NCI-H2107 (cell line): ENCODE measurements at regions not wholly inside any gene's neighbourhood (a gene's known extent, or its start where the extent isn't known, plus 50 kb on each side); places are given as distances from the start of the nearest gene placed in this dataset.
A peak's percentile ranks its signal among the peaks of the same experiment; 100 is the strongest.
"Not testable (repeated sequence)": the region's sequence is repeated elsewhere in the genome, so short reads cannot be mapped to it uniquely, and the experiment has no call there.

Experiments used
- DNase-seq: peaks from one replicate; lab custom pipeline; 2025; lab: John Stamatoyannopoulos, UW

DNA sequence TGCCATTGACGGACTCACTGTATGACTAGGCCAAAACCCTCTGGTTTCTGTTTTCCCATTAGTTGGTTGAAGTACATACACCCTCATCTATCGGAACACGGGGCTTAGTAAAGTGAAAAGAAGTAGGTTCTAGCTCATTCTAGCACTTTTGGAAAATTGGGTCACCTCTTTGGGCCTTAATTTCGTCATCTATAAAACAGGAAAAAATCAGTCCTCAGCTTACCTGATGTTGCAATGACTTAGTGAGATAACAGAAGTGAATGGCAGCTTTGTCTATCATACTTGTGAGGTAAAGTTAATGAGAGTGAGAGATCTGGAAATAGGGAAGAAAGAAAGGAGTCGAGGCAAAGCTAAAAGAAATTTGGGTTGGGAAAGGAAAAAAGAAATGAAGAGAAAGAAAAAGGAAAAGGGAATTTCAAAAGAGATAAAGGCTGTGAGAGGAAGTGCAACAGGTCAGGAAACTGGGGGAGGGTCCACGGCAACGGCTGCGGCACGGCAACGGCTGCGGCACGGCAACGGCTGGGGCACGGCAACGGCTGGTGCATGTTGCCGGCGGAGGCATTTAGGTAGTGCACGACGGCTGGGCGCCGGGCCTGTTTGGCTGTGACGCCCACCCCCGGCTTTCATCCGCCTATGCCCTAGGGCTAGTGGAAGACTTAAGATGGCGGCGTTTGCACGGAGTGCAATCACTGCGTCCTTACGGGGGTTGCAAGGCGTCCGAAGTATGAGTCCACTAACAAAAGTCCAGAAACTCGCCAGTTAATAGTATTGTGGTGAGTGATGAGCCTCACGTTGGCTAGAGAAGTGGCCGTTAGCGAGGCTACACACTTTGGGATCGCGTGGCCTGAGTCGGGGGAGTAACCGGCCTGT, 91.4 kb upstream of the XIST start:
- peak; percentile 94 for DNase-seq

DNA sequence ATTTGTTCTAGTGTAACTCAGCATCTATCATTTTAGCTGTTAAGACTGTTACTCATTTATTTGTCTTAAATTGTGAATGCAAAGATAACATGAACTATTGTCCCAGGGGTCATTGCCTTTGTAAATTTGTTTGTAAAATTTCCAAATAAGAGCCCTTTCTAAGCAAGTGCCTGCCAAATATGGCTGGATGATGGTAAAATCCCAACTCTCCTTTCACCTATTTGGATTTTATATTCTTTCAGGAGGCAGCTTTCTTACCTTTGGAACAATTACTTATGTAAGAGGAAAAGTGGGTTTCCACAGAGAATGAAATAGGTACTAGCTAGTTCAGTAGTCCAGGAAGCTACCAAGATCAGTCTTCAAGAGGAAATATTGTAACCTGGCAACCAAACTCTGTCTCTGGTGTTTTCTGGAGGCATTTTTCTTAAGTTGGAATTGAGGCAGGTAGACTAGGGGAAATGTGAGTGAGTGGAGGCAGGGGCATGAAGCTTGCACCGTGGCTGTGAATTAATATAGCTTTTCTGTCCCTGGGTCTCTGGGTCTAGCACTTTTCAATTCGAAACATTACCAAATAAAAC, 88.5 kb upstream of the XIST start:
- DNase-seq: no peak

DNA sequence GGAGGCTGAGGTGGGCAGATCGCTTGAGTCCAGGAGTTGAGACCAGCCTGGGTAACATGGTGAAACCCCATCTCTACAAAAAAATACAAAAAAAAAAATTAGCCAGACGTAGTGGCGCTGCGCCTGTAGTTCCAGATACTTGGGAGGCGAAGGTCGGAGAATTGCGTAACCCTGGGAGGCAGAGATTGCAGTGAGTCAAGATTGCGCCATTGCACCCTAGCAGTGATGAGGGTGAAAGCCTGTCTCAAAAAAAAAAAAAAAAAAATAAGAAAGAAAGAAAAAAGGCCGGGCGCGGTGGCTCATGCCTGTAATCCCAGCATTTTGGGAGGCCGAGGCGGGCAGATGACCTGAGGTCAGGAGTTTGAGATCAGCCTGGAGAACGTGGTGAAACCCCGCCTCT, 85.3 kb upstream of the XIST start:
- not testable (repeated sequence) for DNase-seq

DNA sequence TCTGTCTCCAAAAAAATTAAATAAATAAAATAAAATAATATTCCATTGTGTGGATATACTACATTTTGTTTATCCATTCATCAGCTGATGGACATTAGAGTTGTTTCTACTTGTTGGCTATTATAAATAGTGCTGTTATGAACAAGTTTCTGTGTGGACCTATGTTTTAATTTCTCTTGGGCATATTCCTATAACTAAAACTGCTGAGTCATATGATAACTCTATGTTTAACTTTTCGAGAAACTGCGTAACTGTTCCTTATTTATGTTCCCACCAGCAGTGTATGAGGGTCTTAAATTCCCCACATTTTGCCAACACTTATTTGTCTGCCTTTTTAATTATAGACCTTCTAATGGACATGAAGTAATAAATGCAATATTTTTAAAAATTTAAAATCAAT, 80.0 kb upstream of the XIST start:
- DNase-seq: no peak

DNA sequence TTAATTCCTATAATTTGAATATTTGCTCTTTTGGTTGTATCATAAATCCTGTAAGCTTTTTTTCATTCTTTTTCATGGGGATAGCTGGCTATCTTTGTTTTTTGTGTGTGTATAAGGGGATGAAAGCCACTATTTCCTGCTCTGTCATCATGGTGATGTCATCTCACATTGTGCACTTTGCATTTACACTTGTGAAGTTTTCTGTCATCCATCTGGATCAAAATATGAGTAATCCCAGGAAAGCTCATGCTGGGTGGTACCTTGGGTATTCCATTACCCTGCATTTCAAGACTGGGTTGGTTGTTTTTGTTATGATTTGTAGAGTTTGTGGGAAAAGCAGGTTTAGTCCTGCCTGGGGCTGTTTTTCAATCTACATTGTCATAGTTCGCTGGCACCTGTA, 77.8 kb upstream of the XIST start:
- no peak for DNase-seq

DNA sequence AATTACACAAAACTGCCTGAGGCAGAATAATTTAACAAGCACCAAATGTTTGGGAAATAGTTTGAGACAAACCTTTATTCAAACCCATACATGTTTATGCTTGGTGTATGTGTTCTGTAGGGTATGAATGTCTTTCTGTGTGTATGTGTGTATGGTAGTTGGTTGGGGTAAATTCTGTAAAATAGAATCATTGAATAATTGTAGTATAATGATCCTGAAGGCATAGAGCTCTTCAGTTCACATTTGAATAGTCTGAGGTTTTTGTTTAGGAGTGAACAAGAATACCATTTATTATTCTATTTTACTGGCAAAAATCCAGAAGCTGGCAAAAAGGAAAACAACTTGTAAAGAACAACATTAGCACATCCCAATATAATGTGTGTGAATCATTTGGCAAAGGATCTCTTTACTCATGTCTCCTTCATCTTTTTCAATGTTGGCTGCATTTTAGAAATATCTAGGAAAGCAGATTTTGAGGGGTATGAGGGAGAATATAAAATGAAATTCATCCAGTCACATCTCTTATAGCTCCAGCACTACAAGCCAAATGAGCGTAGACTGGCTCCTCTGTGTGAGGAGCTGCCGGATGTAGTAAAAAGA, 70.4 kb upstream of the XIST start:
- no peak for DNase-seq

DNA sequence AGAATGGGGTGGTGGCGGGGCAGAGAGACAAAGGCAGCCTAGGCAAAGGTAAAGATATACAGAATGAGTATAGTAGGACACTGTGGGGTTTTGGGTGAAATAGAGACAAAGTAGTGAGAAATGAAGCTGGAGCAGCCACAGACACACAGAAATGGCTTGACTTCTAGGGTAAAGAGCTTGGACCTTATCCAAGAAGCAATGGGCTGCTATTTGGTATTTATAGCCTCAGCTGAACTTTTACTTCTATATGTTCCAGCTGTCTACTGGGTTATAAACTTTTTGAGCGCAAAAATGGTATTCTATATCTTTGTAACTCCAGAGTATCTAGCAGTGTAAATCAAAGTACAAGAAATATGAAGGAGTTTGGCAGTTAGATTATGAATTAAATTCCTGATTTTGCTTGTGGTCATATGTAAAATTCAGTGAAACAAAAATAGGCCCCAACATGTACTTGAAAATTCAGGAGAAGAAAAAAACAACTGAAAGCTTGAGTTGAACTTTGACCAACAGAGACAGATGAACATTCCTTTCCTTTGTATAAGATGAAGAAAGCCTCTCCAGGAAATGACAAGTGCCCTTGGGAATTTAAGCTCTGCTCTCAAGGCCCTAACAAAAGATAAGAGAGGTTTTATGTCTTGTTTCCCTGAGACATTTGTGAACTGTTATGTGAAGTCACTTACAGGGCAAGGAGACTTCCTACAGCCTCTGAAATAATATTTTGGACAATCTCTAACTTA, 64.6 kb upstream of the XIST start:
- no peak for DNase-seq

DNA sequence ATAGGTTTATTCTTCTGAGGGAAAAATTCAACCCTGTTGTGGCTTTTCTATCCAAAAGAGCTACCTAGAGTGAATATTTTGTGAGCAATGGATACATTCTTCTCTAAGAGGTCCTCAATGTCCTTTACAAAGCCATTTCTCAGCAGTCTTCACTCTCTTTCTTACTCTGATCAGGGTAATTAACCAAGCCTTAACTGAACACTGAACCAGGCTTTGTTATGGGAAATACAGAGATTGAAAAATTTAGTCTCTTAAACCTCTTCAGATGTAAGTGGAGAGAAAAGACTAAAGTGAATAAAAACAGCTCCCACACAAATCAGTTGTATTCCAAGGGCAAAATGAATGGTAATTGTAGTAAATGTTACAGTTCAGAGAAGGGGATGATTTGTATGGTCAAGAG, 64.0 kb upstream of the XIST start:
- no peak for DNase-seq

DNA sequence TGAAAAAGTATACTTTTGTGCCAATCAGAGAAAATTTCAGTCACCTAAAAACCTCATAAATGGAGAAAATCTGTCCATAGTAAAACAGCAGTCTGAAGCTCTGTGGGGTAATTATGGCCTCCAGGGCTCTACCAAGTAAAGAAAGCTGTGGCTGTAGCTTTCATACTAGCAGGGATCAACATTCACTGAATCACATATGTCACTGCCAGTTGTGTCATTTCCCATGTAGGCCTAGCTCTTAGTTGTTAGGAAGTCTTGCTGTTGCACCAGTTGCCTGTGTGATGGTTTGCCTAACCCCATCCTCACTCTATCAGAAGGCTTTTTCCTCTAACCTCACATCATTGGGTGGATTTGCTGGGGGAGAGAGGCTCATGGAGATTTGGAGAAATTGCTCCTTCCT, 62.3 kb upstream of the XIST start:
- DNase-seq: not testable (repeated sequence)

DNA sequence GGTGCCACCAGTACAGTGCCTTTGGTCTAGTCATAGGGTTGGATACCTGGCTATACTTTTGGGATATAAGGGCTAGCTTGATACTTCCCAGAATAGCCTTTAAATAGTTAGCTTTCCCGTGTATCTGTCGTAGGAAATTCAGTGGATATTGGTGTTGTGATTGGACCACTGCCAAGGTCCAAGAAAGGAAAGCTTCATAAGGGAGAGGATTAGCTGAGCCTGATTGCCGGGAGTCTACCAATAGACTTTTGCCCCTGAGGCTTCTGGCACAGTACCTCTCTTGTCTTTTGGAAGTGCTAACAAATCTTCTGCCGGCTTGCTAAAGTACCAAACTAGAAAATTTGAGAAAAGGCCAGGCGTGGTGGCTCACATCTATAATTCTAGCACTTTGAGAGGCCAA, 61.1 kb upstream of the XIST start:
- DNase-seq: no peak

DNA sequence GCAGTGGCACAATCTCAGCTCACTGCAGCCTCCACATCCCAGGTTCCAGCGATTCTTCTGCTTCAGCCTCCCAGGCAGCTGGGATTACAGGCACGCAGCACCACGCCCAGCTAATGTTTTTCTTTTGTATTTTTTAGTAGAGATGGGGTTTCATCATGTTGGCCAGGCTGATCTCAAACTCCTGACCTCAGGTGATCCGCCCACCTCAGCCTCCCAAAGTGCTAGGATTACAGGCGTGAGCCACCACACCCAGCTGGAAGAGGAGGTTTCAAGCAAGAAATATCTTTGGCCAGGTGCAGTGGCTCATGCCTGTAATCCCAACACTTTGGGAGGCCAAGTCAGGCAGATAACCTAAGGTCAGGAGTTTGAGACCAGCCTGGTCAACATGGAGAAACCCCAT, 59.4 kb upstream of the XIST start:
- not testable (repeated sequence) for DNase-seq

DNA sequence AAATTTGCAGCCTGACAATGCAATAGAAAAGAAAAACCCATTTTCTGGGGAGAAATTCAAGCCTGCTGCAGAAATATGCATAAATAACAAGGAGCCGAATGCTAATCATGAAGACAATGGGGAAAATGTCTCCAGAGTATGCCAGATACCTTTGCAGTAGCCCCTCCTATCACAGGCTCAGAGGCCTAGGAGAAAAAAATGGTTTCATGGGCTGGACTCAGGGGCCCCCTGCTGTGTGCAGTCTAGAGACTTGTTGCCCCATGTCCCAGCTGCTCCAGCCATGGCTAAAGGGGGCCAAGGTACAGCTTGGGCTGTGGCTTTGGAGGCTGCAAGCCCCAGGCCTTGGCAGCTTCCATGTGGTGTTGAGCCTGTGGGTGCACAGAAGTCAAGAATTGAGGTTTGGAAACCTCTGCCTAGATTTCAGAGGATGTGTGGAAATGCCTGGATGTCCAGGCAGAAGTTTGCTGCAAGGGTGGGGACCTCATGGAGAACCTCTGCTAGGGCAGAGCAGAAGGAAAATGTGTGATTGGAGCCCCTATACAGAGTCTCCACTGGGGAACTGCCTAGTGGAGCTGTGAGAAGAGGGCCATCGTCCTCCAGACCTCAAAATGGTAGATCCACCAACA, 53.3 kb upstream of the XIST start:
- DNase-seq: not testable (repeated sequence)

DNA sequence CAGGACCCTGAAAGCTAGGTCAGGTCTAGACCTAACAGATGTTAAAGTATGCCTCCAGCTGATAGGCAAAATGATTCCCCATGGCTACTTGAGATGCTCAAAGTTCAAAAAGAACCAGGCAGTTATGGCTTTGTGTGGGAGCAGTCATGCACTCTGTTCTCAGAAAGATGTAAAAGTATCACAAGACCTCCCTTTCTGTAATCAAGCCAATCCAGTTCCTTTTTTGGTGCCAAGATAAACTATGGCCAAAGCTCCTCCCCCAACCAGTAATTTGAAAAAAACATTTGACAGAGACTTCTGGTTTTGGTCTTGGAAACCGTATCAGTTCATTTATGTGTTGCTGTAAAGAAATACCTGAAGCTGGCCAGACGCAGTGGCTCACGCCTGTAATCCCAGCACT, 51.4 kb upstream of the XIST start:
- no peak for DNase-seq
